BE2C (cell line): ENCODE measurements at regions not wholly inside any gene's neighbourhood (a gene's known extent, or its start where the extent isn't known, plus 50 kb on each side); places are given as distances from the start of the nearest gene placed in this dataset.
"Not testable (repeated sequence)": the region's sequence is repeated elsewhere in the genome, so short reads cannot be mapped to it uniquely, and the experiment has no call there.

Experiments used
- DNase-seq: peaks from one replicate; pipeline ENCODE4 v3.0.0-alpha.2; 2020
- H3K27me3 ChIP-seq: fragments of 250-450 bp; sonication (Bioruptor Pico); 2 replicates; pipeline ENCODE4 v1.5.1; 2020; ENCODE audit warnings: mild to moderate bottlenecking
- H3K36me3 ChIP-seq: fragments of 250-450 bp; sonication (Bioruptor Pico); 2 replicates; pipeline ENCODE4 v1.5.1; 2020; ENCODE audit warnings: mild to moderate bottlenecking
- H3K4me1 ChIP-seq: fragments of 250-450 bp; sonication (Bioruptor Pico); 2 replicates; pipeline ENCODE4 v1.5.1; 2020
- H3K4me3 ChIP-seq: 2 replicates; pipeline ENCODE4 v1.5.1; 2011; ENCODE audit warnings: low read depth, low read length
- H3K9me3 ChIP-seq: fragments of 250-450 bp; sonication (Bioruptor Pico); 2 replicates; pipeline ENCODE4 v1.5.1; 2020
- TF ChIP-seq, protein P1 (sequence below): IDR thresholded peaks from 2 replicates; pipeline ENCODE4 v1.5.1; 2012; ENCODE audit warnings: mild to moderate bottlenecking, low read depth, low read length

DNA sequence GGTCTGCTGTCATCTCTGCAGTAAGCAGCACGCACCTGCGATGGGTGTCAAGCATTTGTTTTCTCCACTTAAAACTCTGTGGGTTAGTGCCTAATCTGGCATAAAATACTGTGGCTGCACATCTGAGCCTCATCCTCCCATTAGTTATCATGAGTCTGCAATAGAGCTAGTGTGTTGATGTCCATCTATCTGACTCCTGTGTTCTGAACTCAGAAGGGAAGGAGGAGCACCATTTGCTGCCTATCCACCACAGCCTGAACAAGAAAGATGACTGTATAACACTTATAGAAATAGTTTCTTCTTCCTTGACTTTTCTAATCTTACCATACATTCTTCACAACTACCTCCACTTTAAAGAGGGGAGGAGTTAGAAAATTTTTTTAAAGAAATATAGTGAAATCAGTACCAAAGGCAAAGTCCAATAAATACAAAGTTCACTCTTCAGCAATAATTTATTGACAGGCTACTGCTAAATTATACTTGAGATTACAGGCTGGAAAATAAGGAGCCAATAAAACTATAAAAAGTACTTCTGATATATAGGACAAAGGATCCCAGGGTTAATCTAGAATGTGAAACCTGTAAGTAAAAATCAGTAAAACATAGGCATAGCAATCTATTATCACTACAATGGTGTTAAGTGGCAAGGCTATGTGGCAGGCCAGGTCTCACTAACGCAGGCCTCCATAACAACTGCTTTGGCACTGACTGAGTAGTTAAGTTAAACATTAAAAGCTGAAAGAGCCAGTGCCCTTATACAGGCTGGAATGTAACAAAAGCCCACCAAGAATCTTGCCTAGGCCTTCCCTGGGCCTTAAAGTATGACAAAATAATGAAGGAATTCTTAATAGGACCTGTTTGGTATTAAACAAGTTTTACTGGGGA is 70.2 kb downstream of the LGALS9C start:
- H3K4me1 ChIP-seq, result not testable (repeated sequence)

DNA sequence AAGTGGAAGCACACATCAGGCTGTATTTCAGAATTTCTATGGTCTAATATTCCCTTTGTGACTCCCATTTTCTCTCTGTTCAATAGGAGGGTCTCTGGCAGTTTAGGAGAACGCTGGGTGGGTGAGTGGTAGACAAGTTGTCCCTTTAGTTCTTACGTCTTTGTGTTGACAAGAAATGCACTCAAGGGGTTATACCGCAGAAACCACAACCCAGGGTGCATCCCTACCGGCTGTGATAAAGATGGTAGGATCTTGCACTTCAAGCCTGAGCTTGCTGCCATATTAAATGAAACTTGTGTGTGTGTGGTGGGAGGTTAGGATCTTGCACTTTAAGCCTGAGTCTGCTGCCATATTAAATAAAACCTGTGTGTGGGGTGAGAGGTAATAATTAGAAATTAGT is 80.5 kb downstream of the LGALS9C start:
- H3K9me3 ChIP-seq, H3K4me3 ChIP-seq, H3K4me1 ChIP-seq, H3K27me3 ChIP-seq, DNase-seq, H3K36me3 ChIP-seq: not testable (repeated sequence)

More for the DNA sequence above, 70.2 kb downstream of the LGALS9C start:
- DNase-seq, H3K36me3 ChIP-seq, H3K4me3 ChIP-seq, H3K9me3 ChIP-seq, H3K27me3 ChIP-seq: not testable (repeated sequence)

DNA sequence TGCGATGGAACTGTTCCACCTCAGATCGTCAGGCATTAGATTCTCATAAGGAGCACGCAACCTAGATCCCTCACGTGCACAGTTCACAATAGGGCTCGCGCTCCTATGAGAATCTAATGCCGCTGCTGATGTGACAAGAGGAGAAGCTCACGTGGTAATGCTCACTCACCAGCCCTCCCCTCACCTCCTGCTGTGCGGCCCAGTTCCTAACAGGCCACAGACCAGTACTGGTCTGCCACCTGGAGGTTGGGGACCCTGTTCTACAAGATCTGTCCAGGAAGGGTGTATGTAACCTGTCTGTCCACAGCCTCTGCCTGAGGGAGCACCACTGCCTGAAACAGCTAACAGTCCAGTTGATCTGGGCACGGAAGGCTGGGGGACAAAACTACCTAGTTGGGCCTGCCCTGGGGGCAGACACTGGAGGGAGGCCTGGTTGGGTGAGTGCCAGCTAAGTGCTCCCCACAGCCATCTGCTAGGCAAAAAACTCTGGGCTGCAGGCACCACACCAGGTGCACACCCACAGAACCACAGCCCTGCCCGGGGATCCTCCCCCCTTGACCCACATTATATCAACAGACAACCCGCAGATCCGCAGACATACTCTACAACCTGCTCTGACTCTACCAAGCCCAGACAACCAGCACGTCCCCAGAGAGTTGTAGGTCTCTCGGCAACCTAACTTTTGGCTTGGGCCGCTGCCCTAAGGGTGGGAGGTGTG is 80.7 kb downstream of the TBC1D28 start:
- H3K36me3 ChIP-seq, H3K27me3 ChIP-seq, H3K4me3 ChIP-seq, H3K4me1 ChIP-seq, H3K9me3 ChIP-seq: not testable (repeated sequence)
- peak; percentile 37 for DNase-seq

DNA sequence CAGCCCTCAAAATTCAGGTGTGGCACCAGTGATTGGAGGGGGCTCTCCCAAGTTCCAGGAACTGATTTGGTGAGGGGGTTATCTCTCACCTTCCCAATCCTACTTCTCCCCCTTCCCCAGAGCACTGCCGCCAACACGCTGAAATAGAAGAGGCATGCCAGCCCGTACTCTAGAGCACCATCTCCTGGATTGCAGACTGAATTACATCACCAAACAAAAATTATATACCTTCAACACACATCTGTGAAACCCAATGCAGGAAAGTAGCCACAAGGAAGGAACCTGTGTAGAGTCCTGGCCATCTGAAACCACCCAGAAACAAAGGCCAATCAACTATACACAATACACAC is 80.1 kb downstream of the TBC1D28 start:
- H3K36me3 ChIP-seq, H3K4me1 ChIP-seq, H3K9me3 ChIP-seq, H3K4me3 ChIP-seq, H3K27me3 ChIP-seq: not testable (repeated sequence)
- peak; percentile 40 for DNase-seq
- TF ChIP-seq, protein P1, sequence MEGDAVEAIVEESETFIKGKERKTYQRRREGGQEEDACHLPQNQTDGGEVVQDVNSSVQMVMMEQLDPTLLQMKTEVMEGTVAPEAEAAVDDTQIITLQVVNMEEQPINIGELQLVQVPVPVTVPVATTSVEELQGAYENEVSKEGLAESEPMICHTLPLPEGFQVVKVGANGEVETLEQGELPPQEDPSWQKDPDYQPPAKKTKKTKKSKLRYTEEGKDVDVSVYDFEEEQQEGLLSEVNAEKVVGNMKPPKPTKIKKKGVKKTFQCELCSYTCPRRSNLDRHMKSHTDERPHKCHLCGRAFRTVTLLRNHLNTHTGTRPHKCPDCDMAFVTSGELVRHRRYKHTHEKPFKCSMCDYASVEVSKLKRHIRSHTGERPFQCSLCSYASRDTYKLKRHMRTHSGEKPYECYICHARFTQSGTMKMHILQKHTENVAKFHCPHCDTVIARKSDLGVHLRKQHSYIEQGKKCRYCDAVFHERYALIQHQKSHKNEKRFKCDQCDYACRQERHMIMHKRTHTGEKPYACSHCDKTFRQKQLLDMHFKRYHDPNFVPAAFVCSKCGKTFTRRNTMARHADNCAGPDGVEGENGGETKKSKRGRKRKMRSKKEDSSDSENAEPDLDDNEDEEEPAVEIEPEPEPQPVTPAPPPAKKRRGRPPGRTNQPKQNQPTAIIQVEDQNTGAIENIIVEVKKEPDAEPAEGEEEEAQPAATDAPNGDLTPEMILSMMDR, result peak; percentile 52

DNA sequence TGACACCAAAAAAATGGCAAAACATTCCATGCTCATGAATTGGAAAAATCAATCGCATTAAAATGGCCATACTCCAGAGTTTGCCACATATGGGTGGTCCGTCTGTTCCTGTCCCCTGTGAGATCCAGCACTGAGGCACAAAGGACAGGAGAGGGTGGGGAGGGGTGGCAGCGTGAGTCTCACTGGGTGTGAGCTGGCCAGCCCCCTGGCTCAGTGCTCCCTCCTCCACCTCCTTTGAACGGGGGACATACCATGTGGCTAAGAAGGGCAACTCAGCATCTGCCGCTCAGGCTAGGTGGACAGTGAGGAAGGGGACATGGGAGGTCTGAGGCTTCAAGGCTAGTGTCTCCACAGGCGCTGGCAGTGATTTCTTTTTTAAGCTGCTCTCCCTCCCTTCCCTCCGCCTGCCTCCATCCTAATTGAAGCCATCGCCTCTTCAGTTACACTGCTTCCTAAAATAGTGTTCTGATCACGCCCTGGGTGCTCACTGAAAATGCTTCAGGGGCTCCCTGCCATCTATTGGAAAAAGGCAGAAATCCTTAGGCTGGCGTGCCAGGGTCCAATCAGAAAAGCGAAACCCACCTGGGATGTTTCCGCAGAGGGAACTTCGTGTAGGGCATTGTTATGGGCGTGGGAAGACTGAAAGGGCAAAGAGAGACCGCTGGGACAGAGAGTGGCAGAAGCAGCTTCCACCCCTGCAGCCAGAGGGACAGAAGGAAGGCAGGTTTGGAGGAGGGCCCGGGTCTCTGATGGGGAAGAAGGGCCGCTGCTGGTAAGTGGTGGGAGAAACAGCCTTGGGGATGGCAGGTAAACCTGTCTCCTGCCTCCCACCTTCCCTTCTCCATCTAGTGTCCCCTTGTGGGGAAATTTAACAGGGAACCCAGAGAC is 75.8 kb downstream of the TBC1D28 start:
- not testable (repeated sequence) for H3K36me3 ChIP-seq, H3K4me3 ChIP-seq, DNase-seq, H3K9me3 ChIP-seq, H3K4me1 ChIP-seq, H3K27me3 ChIP-seq

DNA sequence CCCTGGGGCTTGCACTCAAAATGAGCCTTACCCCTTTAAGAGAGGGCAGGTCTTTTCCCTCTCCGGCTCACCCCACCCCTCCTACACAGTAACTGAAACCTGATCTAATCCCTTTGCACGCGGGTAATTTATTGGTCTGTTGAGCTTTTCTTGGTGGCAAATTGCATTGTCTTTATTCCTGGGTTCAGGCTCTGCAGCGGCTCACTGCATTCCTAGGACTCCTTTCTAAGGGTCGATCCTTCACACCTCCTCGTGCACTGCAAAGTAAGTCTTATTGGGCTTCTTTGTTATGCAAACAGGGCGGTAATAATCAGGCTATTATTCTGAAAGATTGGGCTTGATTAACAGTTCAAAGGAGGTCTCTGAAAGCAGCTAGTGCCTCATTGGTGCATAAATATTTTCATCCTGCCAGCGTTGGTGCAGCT is 74.7 kb downstream of the TBC1D28 start:
- not testable (repeated sequence) for DNase-seq, H3K27me3 ChIP-seq, H3K36me3 ChIP-seq, H3K4me1 ChIP-seq, H3K9me3 ChIP-seq, H3K4me3 ChIP-seq

DNA sequence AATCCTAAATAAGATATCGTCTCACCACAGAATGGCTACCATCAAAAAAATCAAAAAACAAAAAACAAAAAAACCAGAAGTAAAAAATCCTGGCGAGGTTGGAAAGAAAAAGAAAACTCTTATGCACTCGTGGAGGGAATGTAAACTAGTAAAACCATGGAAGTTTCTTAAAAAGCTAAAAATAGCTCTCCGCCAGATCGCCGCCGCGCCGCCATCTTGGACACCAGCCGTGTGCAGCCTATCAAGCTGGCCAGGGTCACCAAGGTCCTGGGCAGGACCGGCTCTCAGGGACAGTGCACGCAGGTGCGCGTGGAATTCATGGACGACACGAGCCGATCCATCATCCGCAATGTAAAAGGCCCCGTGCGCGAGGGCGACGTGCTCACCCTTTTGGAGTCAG is 71.7 kb downstream of the TBC1D28 start:
- H3K4me3 ChIP-seq, H3K9me3 ChIP-seq, DNase-seq, H3K4me1 ChIP-seq, H3K27me3 ChIP-seq, H3K36me3 ChIP-seq: not testable (repeated sequence)

DNA sequence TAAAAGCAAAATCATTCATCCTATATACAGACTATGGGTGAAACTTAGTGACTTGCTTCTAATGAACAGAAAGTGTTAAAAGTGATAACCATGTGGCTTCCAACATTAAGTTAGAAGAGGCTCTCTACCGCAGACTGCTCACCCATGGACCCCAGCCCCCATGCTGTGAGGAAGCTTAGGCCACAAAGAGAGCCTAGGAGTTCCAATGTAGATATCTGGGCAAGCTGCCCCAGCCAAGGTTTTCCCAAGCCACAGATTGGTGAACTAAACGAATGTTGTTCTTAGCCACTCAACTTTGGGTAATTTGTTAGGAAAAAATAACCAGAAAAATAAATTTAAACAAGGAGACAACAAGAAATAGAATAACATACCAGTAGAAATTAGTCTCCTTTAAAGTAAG is 70.1 kb downstream of the TBC1D28 start:
- H3K9me3 ChIP-seq, DNase-seq, H3K4me3 ChIP-seq, H3K4me1 ChIP-seq, H3K36me3 ChIP-seq, H3K27me3 ChIP-seq: not testable (repeated sequence)
